ENCODE measurements at regions not wholly inside any gene's neighbourhood (a gene's known extent, or its start where the extent isn't known, plus 50 kb on each side); places are given as distances from the start of the nearest gene placed in this dataset.

GRCh38 chr5:158278216-158278925, 419.4 kb upstream of the CLINT1 start:
- in situ Hi-C loops (cut with HindIII; ENCODE audit: low pct_ligation_motif_present, low pct_unique_long_range_greater_than_20kb, low sequenced_read_pairs) = no loop called here
- no peak for DNase-seq

- no peak for DNase-seq
- in situ Hi-C loops (cut with HindIII; ENCODE audit: low pct_ligation_motif_present, low pct_unique_long_range_greater_than_20kb, low sequenced_read_pairs) = no loop called here
Observed at GRCh38 chr5:158277276-158277675, 418.3 kb upstream of the CLINT1 start.

- in situ Hi-C loops (cut with HindIII; ENCODE audit: low pct_ligation_motif_present, low pct_unique_long_range_greater_than_20kb, low sequenced_read_pairs) = no loop called here
- no peak for DNase-seq
Observed at GRCh38 chr5:158276692-158277091, 417.7 kb upstream of the CLINT1 start.

GRCh38 chr5:158275511-158275910, 416.6 kb upstream of the CLINT1 start:
- no peak for DNase-seq
- in situ Hi-C loops (cut with HindIII; ENCODE audit: low pct_ligation_motif_present, low pct_unique_long_range_greater_than_20kb, low sequenced_read_pairs) = no loop called here

DNA sequence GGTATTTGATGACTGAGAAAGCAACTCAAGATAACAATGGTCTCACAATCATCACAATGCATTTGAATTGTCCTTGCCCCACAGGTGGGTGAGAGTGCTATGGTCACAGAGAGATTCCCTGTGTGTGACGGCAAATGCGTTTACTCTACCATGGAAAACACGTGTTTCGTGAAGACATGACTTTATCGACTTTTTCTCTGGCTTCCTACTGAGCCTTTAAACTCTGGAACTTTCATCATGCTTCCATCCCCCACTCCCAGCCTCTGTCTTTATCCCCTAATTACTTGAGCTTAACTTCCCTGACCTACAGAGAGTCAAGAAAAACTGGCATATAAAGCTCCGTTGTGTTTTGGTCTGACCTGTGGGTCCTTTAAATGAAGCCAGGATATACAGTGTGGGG, 414.1 kb upstream of the CLINT1 start:
- in situ Hi-C loops (cut with HindIII; ENCODE audit: low pct_ligation_motif_present, low pct_unique_long_range_greater_than_20kb, low sequenced_read_pairs) = no loop called here
- DNase-seq = no peak

- in situ Hi-C loops (cut with HindIII; ENCODE audit: low pct_ligation_motif_present, low pct_unique_long_range_greater_than_20kb, low sequenced_read_pairs) = no loop called here
- no peak for DNase-seq
Observed at GRCh38 chr5:158272409-158272808, 413.5 kb upstream of the CLINT1 start.

DNA sequence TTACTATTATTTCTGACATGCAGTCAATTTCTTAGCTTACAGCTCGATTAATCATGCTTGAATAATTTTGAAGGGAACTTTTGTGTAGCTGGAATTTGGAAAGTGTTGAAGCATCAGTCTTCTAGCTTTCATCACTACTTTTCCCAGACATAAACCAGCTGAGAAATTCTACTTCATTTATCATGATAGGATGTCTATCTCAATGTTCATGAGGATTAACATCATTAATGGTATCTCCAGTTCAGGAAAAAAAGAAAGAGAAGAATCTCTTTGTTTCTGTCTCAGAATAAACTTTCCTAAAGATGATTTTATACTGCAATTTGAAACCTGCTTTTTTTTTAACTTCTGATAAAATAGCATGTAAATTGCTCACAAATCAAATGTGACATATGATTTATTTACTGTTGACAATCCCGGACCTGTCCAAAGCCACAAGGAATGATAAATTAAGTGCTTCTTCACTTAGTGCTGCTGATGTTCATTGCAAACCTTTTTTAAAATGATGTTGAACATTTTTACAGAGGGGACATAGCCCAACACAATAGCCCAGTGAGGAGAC, 412.1 kb upstream of the CLINT1 start:
- no peak for DNase-seq
- in situ Hi-C loops (cut with HindIII; ENCODE audit: low pct_ligation_motif_present, low pct_unique_long_range_greater_than_20kb, low sequenced_read_pairs) = no loop called here

DNA sequence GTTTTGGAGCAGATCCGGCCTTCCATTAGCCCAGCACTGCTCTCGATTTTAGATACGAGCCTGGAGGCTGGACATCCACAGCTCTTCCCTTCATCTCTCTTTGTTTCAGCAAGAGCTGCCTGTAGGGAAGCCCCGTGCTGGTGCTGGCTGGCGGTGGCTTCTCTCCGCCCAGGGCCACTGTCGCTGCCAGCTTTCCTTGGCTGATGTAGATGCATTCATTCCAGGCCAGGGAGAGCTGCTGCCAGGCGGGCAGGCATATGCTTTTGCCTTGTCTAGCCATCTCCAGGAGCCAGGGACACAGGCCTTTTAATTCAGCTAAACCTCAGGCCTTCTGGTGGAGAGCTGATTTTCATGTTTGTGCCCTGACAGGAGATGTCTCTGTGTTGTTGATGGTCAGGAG, 409.3 kb upstream of the CLINT1 start:
- in situ Hi-C loops (cut with HindIII; ENCODE audit: low pct_ligation_motif_present, low pct_unique_long_range_greater_than_20kb, low sequenced_read_pairs) = no loop called here
- DNase-seq = no peak

DNA sequence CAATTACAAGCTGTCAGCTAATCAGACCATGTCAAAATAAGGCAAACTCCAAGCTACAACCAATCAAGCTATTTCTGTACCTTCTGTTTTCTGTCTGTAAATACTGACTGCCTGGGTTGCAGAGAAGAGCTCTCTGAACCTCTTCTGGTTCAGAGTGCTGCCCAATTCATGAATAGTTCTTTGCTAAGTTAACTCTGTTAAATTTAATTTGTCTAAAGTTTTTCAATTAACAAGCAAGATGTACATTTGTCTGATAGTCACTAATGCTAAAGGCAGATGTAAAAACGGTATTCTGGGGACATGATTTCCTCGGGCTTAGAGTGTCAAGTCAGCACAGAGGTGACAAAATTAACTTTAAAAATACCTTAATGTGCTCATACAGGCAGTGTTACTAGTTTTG, 408.3 kb upstream of the CLINT1 start:
- no peak for DNase-seq

GRCh38 chr5:158265931-158266700, 407.2 kb upstream of the CLINT1 start:
- no peak for DNase-seq
- in situ Hi-C loops (cut with HindIII; ENCODE audit: low pct_ligation_motif_present, low pct_unique_long_range_greater_than_20kb, low sequenced_read_pairs) = no loop called here

More for the DNA sequence above, 408.3 kb upstream of the CLINT1 start:
- in situ Hi-C loops (cut with HindIII; ENCODE audit: low pct_ligation_motif_present, low pct_unique_long_range_greater_than_20kb, low sequenced_read_pairs) = no loop called here

GRCh38 chr5:158265346-158265745, 406.4 kb upstream of the CLINT1 start:
- in situ Hi-C loops (cut with HindIII; ENCODE audit: low pct_ligation_motif_present, low pct_unique_long_range_greater_than_20kb, low sequenced_read_pairs) = no loop called here
- no peak for DNase-seq

DNA sequence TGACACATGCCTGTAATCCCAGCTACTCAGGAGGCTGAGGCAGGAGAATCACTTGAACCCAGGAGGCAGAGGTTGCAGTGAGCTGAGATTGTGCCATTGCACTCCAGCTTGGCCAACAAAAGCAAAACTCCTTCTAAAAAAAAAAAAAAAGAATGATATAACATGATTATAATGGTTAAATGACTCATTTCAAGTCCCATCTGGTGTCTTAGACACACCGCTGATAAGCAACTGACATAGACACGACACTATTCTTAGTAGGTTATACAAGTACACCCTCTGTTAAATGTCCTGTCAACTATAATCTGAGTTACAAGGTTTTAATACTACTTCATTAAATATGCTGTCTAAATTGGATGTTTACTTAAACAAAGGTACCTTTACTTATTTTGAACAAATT, 405.3 kb upstream of the CLINT1 start:
- no peak for DNase-seq
- in situ Hi-C loops (cut with HindIII; ENCODE audit: low pct_ligation_motif_present, low pct_unique_long_range_greater_than_20kb, low sequenced_read_pairs) = no loop called here

DNA sequence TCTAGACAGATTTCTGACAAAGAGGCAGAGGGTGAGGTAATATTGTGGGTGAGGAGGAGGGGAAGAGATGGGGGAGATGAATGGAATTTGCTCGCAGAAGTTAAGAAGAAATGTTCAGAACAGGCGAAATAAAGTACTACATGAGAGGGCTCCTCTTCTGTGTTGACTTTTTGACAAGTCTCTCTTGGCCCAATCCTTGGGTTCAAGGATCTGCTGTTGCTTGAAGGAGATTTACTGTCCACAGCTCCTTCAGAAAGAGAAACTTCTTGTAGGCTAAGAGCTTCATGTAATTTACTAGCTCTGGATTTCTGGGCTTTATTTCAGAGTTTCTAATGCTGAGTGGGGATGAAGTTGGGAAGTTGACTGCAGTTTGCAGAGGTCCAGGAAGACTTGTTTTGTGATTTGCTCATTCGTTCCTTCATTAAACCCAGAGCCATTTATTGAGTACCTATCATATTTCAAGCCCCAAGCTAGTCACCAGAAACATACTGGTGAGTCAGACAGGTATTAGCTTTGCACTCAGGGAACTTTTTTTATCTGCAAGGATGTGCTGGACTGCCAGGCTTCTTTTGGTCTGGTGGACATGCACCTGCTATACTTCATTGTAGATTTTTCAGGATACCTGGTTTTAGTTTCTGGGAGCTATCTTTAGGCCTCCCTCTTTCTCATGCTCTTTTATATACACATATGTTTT, 402.9 kb upstream of the CLINT1 start:
- in situ Hi-C loops (cut with HindIII; ENCODE audit: low pct_ligation_motif_present, low pct_unique_long_range_greater_than_20kb, low sequenced_read_pairs) = no loop called here
- DNase-seq = no peak

GRCh38 chr5:158256096-158256495, 397.2 kb upstream of the CLINT1 start:
- in situ Hi-C loops (cut with HindIII; ENCODE audit: low pct_ligation_motif_present, low pct_unique_long_range_greater_than_20kb, low sequenced_read_pairs) = no loop called here
- DNase-seq = no peak

DNA sequence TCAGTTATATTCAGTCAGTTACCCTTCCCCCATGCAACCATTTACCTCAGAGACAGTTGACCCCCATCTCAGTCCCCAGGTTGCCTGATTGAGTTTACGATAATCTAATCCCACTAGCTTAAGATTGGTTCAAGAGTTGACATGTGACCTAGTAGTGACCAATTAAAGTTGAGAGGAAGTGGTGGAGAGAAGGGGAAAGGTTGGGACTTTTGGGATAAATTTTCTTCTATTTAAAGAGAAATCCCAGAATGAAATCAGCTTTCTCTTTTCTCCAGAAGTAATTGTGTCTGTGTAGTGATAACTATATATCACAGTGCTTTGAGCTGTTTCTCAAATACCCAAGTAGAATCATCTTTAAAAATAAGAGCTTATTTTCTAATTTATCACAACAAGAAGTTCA, 396.7 kb upstream of the CLINT1 start:
- no peak for DNase-seq
- in situ Hi-C loops (cut with HindIII; ENCODE audit: low pct_ligation_motif_present, low pct_unique_long_range_greater_than_20kb, low sequenced_read_pairs) = no loop called here

DNA sequence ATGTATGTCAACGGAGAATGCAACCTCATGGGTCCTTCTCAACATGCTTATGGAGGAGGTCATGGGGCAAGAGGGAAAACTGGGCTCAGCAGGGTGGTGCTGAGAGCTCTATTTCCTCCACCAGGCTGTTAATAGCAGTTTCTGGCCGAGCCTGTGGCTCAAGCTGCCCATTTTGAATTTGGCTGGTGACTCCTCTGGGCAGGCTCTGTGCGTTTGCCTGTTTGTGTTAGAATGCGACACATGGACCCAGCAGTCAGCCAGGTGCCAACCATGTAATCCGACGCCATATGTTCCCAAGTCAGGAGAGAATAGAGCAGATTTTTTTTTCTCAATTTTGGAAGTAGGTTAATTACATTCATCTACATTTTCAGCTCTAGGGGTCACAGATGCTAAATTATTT, 387.7 kb upstream of the CLINT1 start:
- no peak for DNase-seq
- in situ Hi-C loops (cut with HindIII; ENCODE audit: low pct_ligation_motif_present, low pct_unique_long_range_greater_than_20kb, low sequenced_read_pairs) = no loop called here

DNA sequence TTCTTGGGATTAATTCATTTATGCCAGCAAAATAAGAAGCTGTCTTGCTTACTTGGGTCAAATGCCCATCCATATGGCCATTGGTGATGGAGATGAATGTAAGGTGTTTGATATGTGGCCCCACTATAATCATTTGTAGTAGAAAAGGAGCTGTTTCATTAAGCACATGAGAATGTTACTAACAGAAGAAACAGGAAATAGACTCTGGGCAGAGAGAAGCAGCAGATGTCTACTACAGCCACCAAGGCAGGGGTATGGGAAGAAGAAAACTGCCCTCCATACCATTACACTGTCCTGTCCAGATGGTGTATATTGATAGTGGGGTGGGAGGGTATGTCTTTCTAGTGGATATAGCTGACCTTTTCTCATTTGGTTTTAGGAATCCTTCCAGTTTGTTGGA, 386.6 kb upstream of the CLINT1 start:
- in situ Hi-C loops (cut with HindIII; ENCODE audit: low pct_ligation_motif_present, low pct_unique_long_range_greater_than_20kb, low sequenced_read_pairs) = no loop called here
- no peak for DNase-seq

- no peak for DNase-seq
- in situ Hi-C loops (cut with HindIII; ENCODE audit: low pct_ligation_motif_present, low pct_unique_long_range_greater_than_20kb, low sequenced_read_pairs) = no loop called here
Observed at GRCh38 chr5:158244882-158245281, 385.9 kb upstream of the CLINT1 start.

Measured in ACHN (cell line).